Endothelial cell of umbilical vein (primary cell): ENCODE measurements at regions not wholly inside any gene's neighbourhood (a gene's known extent, or its start where the extent isn't known, plus 50 kb on each side); places are given as distances from the start of the nearest gene placed in this dataset.

Experiments
- BruUV-seq: library from RNA; stranded (reverse); fragments of 400-500 nt; replicated peaks from 2 replicates; lab custom pipeline; 2021; lab: Mats Ljungman, UMichigan
- CTCF ChIA-PET: fragments of 300-600, 350-600 bp; sonication (Branson Sonifier 250); formaldehyde crosslinking; loops from one replicate; lab custom pipeline; 2021; ENCODE audit warnings: antibody characterized with exemption, inconsistent platforms; lab: Charles Lee
- POLR2A ChIA-PET: fragments of 300-600, 350-600 bp; sonication (Branson Sonifier 250); formaldehyde crosslinking; loops from one replicate; lab custom pipeline; 2021; ENCODE audit warnings: antibody characterized with exemption, inconsistent platforms; lab: Charles Lee
- DNase-seq: peaks from one replicate; pipeline ENCODE4 v3.0.0-alpha.2; 2011; ENCODE audit warnings: low read depth, low spot score
- FAIRE-seq: peaks from 2 replicates; lab custom pipeline; 2011; peaks lifted over from hg19 to GRCh38; lab: Jason Lieb, UNC
- H2AFZ ChIP-seq: 2 replicates; pipeline ENCODE4 v1.6.0; 2012; ENCODE audit warnings: low read depth, low read length, control low read depth, inconsistent platforms
- H3K27ac ChIP-seq: 2 replicates; pipeline ENCODE4 v1.5.1; 2011; ENCODE audit warnings: low read depth, mild to moderate bottlenecking, control low read depth, low read length, moderate library complexity; ENCODE audit not compliant: insufficient read depth
- H3K27me3 ChIP-seq, 2 experiments: 2 replicates each; pipeline versions ENCODE4 v1.6.0 to v1.6.1; 2011; ENCODE audit warnings: low read length in 2 of 2, mixed read lengths in 1 of 2; ENCODE audit not compliant: control insufficient read depth in 2 of 2, insufficient read depth in 2 of 2
- H3K36me3 ChIP-seq, 2 experiments: 2 replicates in 1 of 2; 3 replicates in 1 of 2; pipeline ENCODE4 v1.5.1; 2011; ENCODE audit warnings: low read length in 2 of 2, mild to moderate bottlenecking in 1 of 2, moderate library complexity in 1 of 2; ENCODE audit not compliant: control insufficient read depth in 2 of 2, insufficient read depth in 2 of 2; ENCODE audit errors: extremely low read depth in 1 of 2
- H3K4me1 ChIP-seq: 3 replicates; pipeline ENCODE4 v1.5.1; 2011; ENCODE audit warnings: mild to moderate bottlenecking, low read length; ENCODE audit not compliant: control insufficient read depth, insufficient read depth; ENCODE audit errors: extremely low read depth
- H3K4me2 ChIP-seq: 2 replicates; pipeline ENCODE4 v1.6.1; 2011; ENCODE audit warnings: low read length, control low read depth, mixed read lengths; ENCODE audit not compliant: insufficient read depth
- H3K4me3 ChIP-seq, 3 experiments: fragments of 200-600 bp in 1 of 3; sonication (generic), shearing (Covaris generic) in 1 of 3; replicated peaks in 1 of 3; 2 replicates each; pipeline ENCODE4 v1.5.1; 2011 to 2016; ENCODE audit warnings: control low read depth in 3 of 3, low read length in 3 of 3, mild to moderate bottlenecking in 2 of 3, inconsistent platforms in 1 of 3, low read depth in 1 of 3, moderate library complexity in 1 of 3; ENCODE audit not compliant: insufficient read depth in 1 of 3
- H3K79me2 ChIP-seq: 2 replicates; pipeline ENCODE4 v1.6.0; 2012; ENCODE audit warnings: low read length, inconsistent platforms; ENCODE audit not compliant: control insufficient read depth, insufficient read depth
- H3K9ac ChIP-seq: replicated peaks from 2 replicates; pipeline ENCODE3; 2011; ENCODE audit warnings: low read length, control low read depth; ENCODE audit not compliant: insufficient read depth; ENCODE audit errors: extremely low read depth
- H3K9me1 ChIP-seq: replicated peaks from 3 replicates; pipeline ENCODE4 v1.6.0; 2011; ENCODE audit warnings: mild to moderate bottlenecking, low read length; ENCODE audit not compliant: control insufficient read depth, insufficient read depth; ENCODE audit errors: extremely low read depth
- H3K9me3 ChIP-seq: replicated peaks from 2 replicates; pipeline ENCODE4 v1.5.1; 2012; ENCODE audit warnings: low read length, inconsistent platforms; ENCODE audit not compliant: control insufficient read depth, insufficient read depth
- H4K20me1 ChIP-seq: replicated peaks from 2 replicates; pipeline ENCODE3; 2011; ENCODE audit warnings: mild to moderate bottlenecking, low read length; ENCODE audit not compliant: control insufficient read depth, insufficient read depth; ENCODE audit errors: extremely low read depth
- EZH2 ChIP-seq: IDR thresholded peaks from 2 replicates; pipeline ENCODE4 v1.6.1; 2012; ENCODE audit warnings: borderline replicate concordance, low read depth, mild to moderate bottlenecking, moderate library complexity, low read length, inconsistent platforms; ENCODE audit not compliant: severe bottlenecking
- GATA2 ChIP-seq: IDR thresholded peaks from 2 replicates; pipeline ENCODE4 v1.7.0; 2011; ENCODE audit warnings: low read depth, mild to moderate bottlenecking, moderate library complexity, mixed read lengths, low read length; ENCODE audit not compliant: insufficient read length, insufficient read depth
- POLR2A ChIP-seq: IDR thresholded peaks from 2 replicates; pipeline ENCODE4 v1.6.1; 2012; ENCODE audit warnings: low read depth, mild to moderate bottlenecking, control low read depth, low read length
- POLR2AphosphoS5 ChIP-seq: IDR thresholded peaks from 2 replicates; pipeline ENCODE4 v1.6.1; 2012; ENCODE audit warnings: low read depth, mild to moderate bottlenecking, control low read depth, low read length, moderate library complexity; ENCODE audit not compliant: insufficient read depth
- dilution Hi-C: fragments of 300-500 bp; cut with MboI; formaldehyde crosslinking; loops from one replicate; pipeline ENCODE4 v1.15.0; 2019; ENCODE audit warnings: low sequenced_read_pairs; ENCODE audit not compliant: extremely low pct_ligation_motif_present
- intact Hi-C: fragments of 100-400 bp; cut with micrococcal nuclease; formaldehyde crosslinking; loops from one replicate; pipeline ENCODE4 v1.10.0; 2022
- TF ChIP-seq, protein P1 (sequence below): IDR thresholded peaks from 2 replicates; pipeline ENCODE4 v1.6.1; 2011; ENCODE audit not compliant: insufficient read depth, insufficient read length

- H3K27ac ChIP-seq: no peak overlapping the region
- FAIRE-seq: no peak
- CTCF ChIA-PET: no interaction called here
These were observed 1622.3 kb downstream of the CDH8 start for GRCh38 chr16:60413969-60414368.

GRCh38 chr16:60407606-60408005, 1628.6 kb downstream of the CDH8 start:
- no peaks in the 10 kb centered on the region for H4K20me1 ChIP-seq
- no peak overlapping the region for H3K4me3 ChIP-seq
- no peaks in the 10 kb centered on the region for H3K4me1 ChIP-seq
- H2AFZ ChIP-seq: no peak overlapping the region
- DNase-seq (no peak), FAIRE-seq (no peak)
- intact Hi-C loops: no loop called here
- H3K9me1 ChIP-seq: no peaks in the 10 kb centered on the region
- no peaks in the 10 kb centered on the region for H3K79me2 ChIP-seq
- dilution Hi-C loops: no loop called here
- no TSS peak for BruUV-seq
- H3K27me3 ChIP-seq: no peaks in the 10 kb centered on the region
- H3K9ac ChIP-seq: no peak overlapping the region
- CTCF ChIA-PET: no interaction called here
- H3K36me3 ChIP-seq: no peaks in the 10 kb centered on the region
- POLR2A ChIA-PET: no interaction called here
- H3K9me3 ChIP-seq: no peaks in the 10 kb centered on the region
- no peak overlapping the region for H3K27ac ChIP-seq
- no peak for TF ChIP-seq POLR2AphosphoS5
- TF ChIP-seq GATA2: no peak
- no peak overlapping the region for H3K4me2 ChIP-seq

More at GRCh38 chr16:60413969-60414368, 1622.3 kb downstream of the CDH8 start:
- Histone ChIP-seq H3K9me1 (no peaks in the 10 kb centered on the region), H2AFZ (no peak overlapping the region), H3K79me2 (no peaks in the 10 kb centered on the region), H3K4me1 (no peaks in the 10 kb centered on the region), H3K9ac (no peak overlapping the region), H3K4me3 (no peak overlapping the region), H3K4me2 (no peak overlapping the region), H4K20me1 (no peaks in the 10 kb centered on the region), H3K36me3 (no peaks in the 10 kb centered on the region), H3K27me3 (no peaks in the 10 kb centered on the region), H3K9me3 (peaks cover 2% of the 10 kb centered on the region)
- intact Hi-C loops: no loop called here
- no peak for DNase-seq
- POLR2A ChIA-PET: no interaction called here
- TF ChIP-seq POLR2AphosphoS5 (no peak), GATA2 (no peak), EZH2 (no peak), POLR2A (no peak)
- TF ChIP-seq, protein P1, sequence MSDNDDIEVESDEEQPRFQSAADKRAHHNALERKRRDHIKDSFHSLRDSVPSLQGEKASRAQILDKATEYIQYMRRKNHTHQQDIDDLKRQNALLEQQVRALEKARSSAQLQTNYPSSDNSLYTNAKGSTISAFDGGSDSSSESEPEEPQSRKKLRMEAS: no peak
- no TSS peak for BruUV-seq
- dilution Hi-C loops: no loop called here
